Liver (tissue), 3 donors: ENCODE measurements at regions not wholly inside any gene's neighbourhood (a gene's known extent, or its start where the extent isn't known, plus 50 kb on each side); places are given as distances from the start of the nearest gene placed in this dataset.
"Not testable (repeated sequence)": the region's sequence is repeated elsewhere in the genome, so short reads cannot be mapped to it uniquely, and the experiment has no call there.

Experiments used
- RAD21 ChIP-seq, 2 donors: IDR thresholded peaks; 2 replicates each; pipeline ENCODE4 v1.6.1; 2016; ENCODE audit warnings: antibody characterized with exemption in 2 of 2, mild to moderate bottlenecking in 2 of 2
- TF ChIP-seq, protein P1 (sequence below): IDR thresholded peaks from 2 replicates; pipeline ENCODE4 v1.6.1; 2016; ENCODE audit warnings: antibody characterized with exemption
- TF ChIP-seq, protein P2 (sequence below): fragments of 150-350 bp; IDR thresholded peaks from 2 replicates; pipeline ENCODE4 v1.5.1; 2017; ENCODE audit warnings: improper control_type of control experiment, low read depth, low read length; ENCODE audit not compliant: missing input control
- TF ChIP-seq, protein P3 (sequence below): IDR thresholded peaks from 2 replicates; pipeline ENCODE4 v1.6.1; 2016; ENCODE audit warnings: antibody characterized with exemption, mild to moderate bottlenecking
- donor health status: healthy.
- donor health status: healthy.

DNA sequence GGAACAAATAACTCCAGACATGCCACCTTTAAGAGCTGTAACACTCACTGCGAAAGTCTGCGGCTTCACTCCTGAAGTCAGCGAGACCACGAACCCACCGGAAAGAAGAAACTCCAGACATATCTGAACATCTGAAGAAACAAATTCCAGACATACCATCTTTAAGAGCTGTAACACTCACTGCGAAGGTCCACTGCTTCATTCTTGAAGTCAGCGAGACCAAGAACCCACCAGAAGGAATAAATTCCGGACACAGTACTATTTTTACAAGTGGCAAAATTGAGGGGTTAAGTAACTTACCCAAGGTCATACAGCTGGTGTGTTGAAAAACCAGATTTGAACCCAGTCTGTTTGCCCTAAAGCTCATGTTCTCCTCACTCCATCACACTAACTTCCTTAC, 96.8 kb upstream of the GALNT15 start:
- TF ChIP-seq, protein P1, sequence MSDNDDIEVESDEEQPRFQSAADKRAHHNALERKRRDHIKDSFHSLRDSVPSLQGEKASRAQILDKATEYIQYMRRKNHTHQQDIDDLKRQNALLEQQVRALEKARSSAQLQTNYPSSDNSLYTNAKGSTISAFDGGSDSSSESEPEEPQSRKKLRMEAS, result not testable (repeated sequence)
- TF ChIP-seq, protein P2, sequence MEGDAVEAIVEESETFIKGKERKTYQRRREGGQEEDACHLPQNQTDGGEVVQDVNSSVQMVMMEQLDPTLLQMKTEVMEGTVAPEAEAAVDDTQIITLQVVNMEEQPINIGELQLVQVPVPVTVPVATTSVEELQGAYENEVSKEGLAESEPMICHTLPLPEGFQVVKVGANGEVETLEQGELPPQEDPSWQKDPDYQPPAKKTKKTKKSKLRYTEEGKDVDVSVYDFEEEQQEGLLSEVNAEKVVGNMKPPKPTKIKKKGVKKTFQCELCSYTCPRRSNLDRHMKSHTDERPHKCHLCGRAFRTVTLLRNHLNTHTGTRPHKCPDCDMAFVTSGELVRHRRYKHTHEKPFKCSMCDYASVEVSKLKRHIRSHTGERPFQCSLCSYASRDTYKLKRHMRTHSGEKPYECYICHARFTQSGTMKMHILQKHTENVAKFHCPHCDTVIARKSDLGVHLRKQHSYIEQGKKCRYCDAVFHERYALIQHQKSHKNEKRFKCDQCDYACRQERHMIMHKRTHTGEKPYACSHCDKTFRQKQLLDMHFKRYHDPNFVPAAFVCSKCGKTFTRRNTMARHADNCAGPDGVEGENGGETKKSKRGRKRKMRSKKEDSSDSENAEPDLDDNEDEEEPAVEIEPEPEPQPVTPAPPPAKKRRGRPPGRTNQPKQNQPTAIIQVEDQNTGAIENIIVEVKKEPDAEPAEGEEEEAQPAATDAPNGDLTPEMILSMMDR, result not testable (repeated sequence)
- TF ChIP-seq, protein P3, sequence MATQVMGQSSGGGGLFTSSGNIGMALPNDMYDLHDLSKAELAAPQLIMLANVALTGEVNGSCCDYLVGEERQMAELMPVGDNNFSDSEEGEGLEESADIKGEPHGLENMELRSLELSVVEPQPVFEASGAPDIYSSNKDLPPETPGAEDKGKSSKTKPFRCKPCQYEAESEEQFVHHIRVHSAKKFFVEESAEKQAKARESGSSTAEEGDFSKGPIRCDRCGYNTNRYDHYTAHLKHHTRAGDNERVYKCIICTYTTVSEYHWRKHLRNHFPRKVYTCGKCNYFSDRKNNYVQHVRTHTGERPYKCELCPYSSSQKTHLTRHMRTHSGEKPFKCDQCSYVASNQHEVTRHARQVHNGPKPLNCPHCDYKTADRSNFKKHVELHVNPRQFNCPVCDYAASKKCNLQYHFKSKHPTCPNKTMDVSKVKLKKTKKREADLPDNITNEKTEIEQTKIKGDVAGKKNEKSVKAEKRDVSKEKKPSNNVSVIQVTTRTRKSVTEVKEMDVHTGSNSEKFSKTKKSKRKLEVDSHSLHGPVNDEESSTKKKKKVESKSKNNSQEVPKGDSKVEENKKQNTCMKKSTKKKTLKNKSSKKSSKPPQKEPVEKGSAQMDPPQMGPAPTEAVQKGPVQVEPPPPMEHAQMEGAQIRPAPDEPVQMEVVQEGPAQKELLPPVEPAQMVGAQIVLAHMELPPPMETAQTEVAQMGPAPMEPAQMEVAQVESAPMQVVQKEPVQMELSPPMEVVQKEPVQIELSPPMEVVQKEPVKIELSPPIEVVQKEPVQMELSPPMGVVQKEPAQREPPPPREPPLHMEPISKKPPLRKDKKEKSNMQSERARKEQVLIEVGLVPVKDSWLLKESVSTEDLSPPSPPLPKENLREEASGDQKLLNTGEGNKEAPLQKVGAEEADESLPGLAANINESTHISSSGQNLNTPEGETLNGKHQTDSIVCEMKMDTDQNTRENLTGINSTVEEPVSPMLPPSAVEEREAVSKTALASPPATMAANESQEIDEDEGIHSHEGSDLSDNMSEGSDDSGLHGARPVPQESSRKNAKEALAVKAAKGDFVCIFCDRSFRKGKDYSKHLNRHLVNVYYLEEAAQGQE, result not testable (repeated sequence)
- not testable (repeated sequence) for TF ChIP-seq RAD21 (IDR thresholded peaks at IDR 0.05)
